ENCODE measurements at regions not wholly inside any gene's neighbourhood (a gene's known extent, or its start where the extent isn't known, plus 50 kb on each side); places are given as distances from the start of the nearest gene placed in this dataset.

- POLR2A ChIA-PET: no interaction called here
- no peak for DNase-seq (ENCODE audit: low spot score)
- no peak for TF ChIP-seq SOX15 (CRISPR knock-in tag; IDR thresholded peaks at IDR 0.05)
- peak; percentile 15; the same call in 1 of the 2 replicates for TF ChIP-seq GABPB1 (CRISPR knock-in tag; IDR thresholded peaks at IDR 0.05)
- ATAC-seq: no peak
- CTCF ChIA-PET: no interaction called here
- Mint-ChIP-seq H3K36me3 (no peaks in the 10 kb centered on the region), H3K4me1 (peaks cover 6% of the 10 kb centered on the region; the same call in 1 of the 2 replicates), H3K27ac (no peak overlapping the region), H3K4me3 (no peak overlapping the region), H3K27me3 (ENCODE audit: low read depth) (no peaks in the 10 kb centered on the region), H3K9me3 (no peaks in the 10 kb centered on the region)
Measured at GRCh38 chr3:188026191-188026968, 127.6 kb upstream of the LPP start.

- H3K27ac Mint-ChIP-seq: no peak overlapping the region
- TF ChIP-seq CTCF (IDR thresholded peaks at IDR 0.05): no peak
- TF ChIP-seq MYBL2 (CRISPR knock-in tag; IDR thresholded peaks at IDR 0.05): no peak
- no peak for TF ChIP-seq CREB1 (CRISPR knock-in tag; IDR thresholded peaks at IDR 0.05)
- TF ChIP-seq HMGXB4 (CRISPR knock-in tag; IDR thresholded peaks at IDR 0.05): no peak
- no peak for TF ChIP-seq ZBTB43 (CRISPR knock-in tag; IDR thresholded peaks at IDR 0.05)
- no peak for TF ChIP-seq STAT6 (CRISPR knock-in tag; conservative IDR thresholded peaks at IDR 0.05; ENCODE audit: low read depth)
- no peak for TF ChIP-seq PRRX2 (CRISPR knock-in tag; IDR thresholded peaks at IDR 0.05)
- no peak for TF ChIP-seq AFF4 (CRISPR knock-in tag; IDR thresholded peaks at IDR 0.05; ENCODE audit: borderline replicate concordance)
Measured at GRCh38 chr3:188031121-188031520, 122.8 kb upstream of the LPP start.

More at GRCh38 chr3:188031121-188031520, 122.8 kb upstream of the LPP start:
- CTCF ChIA-PET: no interaction called here
- DNase-seq (ENCODE audit: low spot score) (no peak), ATAC-seq (no peak)
- Mint-ChIP-seq H3K9me3 (peaks cover 6% of the 10 kb centered on the region; the same call in 1 of the 2 replicates), H3K4me1 (no peaks in the 10 kb centered on the region), H3K36me3 (no peaks in the 10 kb centered on the region), H3K4me3 (no peak overlapping the region), H3K27me3 (ENCODE audit: low read depth) (no peaks in the 10 kb centered on the region)
- POLR2A ChIA-PET: no interaction called here

All from WTC11 (cell line).